Fibroblast of lung (primary cell): ENCODE measurements at regions not wholly inside any gene's neighbourhood (a gene's known extent, or its start where the extent isn't known, plus 50 kb on each side); places are given as distances from the start of the nearest gene placed in this dataset.

Experiments
- DNase-seq, 2 donors: peaks; one replicate each; pipeline versions ENCODE4 v3.0.0 to v3.0.0-alpha.2; 2010; ENCODE audit warnings: low read depth in 2 of 2
- H2AFZ ChIP-seq: 2 replicates; pipeline ENCODE4 v1.5.1; 2012; ENCODE audit warnings: low read length, control low read depth, inconsistent platforms
- H3K27ac ChIP-seq: 2 replicates; pipeline ENCODE4 v1.5.1; 2011; ENCODE audit warnings: low read length, control low read depth; ENCODE audit not compliant: insufficient read depth
- H3K27me3 ChIP-seq: 2 replicates; pipeline ENCODE4 v1.5.1; 2011; ENCODE audit warnings: mild to moderate bottlenecking, low read length; ENCODE audit not compliant: control insufficient read depth, insufficient read depth
- H3K36me3 ChIP-seq: 2 replicates; pipeline ENCODE4 v1.5.1; 2011; ENCODE audit warnings: low read length; ENCODE audit not compliant: control insufficient read depth, insufficient read depth
- H3K4me1 ChIP-seq: 2 replicates; pipeline ENCODE4 v1.5.1; 2011; ENCODE audit warnings: low read length; ENCODE audit not compliant: control insufficient read depth, insufficient read depth; ENCODE audit errors: extremely low read depth
- H3K4me2 ChIP-seq: 2 replicates; pipeline ENCODE4 v1.5.1; 2011; ENCODE audit warnings: low read length, control low read depth; ENCODE audit not compliant: insufficient read depth; ENCODE audit errors: extremely low read depth
- H3K4me3 ChIP-seq, 4 experiments: fragments of 200-600 bp in 1 of 4; sonication (generic) in 1 of 4; replicated peaks in 1 of 4; 2 replicates each; pipeline ENCODE4 v1.5.1; 2011 to 2016; ENCODE audit warnings: low read length in 4 of 4, low read depth in 3 of 4, mild to moderate bottlenecking in 3 of 4, control low read depth in 2 of 4, inconsistent platforms in 1 of 4, mixed read lengths in 1 of 4; ENCODE audit not compliant: insufficient read depth in 1 of 4; ENCODE audit errors: control extremely low read depth in 1 of 4
- H3K79me2 ChIP-seq: 2 replicates; pipeline ENCODE4 v1.5.1; 2012; ENCODE audit warnings: mild to moderate bottlenecking, low read length, inconsistent platforms; ENCODE audit not compliant: control insufficient read depth, insufficient read depth
- H3K9ac ChIP-seq: 2 replicates; pipeline ENCODE4 v1.5.1; 2011; ENCODE audit warnings: mild to moderate bottlenecking, low read length, control low read depth; ENCODE audit not compliant: insufficient read depth
- H3K9me3 ChIP-seq: 2 replicates; pipeline ENCODE4 v1.5.1; 2012; ENCODE audit warnings: low read depth, low read length; ENCODE audit not compliant: control insufficient read depth, insufficient read depth
- H4K20me1 ChIP-seq: 2 replicates; pipeline ENCODE4 v1.5.1; 2011; ENCODE audit warnings: low read length; ENCODE audit not compliant: control insufficient read depth, insufficient read depth; ENCODE audit errors: extremely low read depth
- EZH2 ChIP-seq: IDR thresholded peaks from 2 replicates; pipeline ENCODE4 v1.5.1; 2012; ENCODE audit warnings: low read length, control low read depth, mild to moderate bottlenecking; ENCODE audit errors: missing control alignments
- TF ChIP-seq, protein P1 (sequence below), 2 donors: IDR thresholded peaks in 1 of 2; conservative IDR thresholded peaks in 1 of 2; 1 replicate in 1 of 2; 2 replicates in 1 of 2; pipeline ENCODE4 v1.5.1; 2011 to 2012; ENCODE audit warnings: low read length in 2 of 2, control low read depth in 1 of 2, inconsistent platforms in 1 of 2, low read depth in 1 of 2, mild to moderate bottlenecking in 1 of 2

DNA sequence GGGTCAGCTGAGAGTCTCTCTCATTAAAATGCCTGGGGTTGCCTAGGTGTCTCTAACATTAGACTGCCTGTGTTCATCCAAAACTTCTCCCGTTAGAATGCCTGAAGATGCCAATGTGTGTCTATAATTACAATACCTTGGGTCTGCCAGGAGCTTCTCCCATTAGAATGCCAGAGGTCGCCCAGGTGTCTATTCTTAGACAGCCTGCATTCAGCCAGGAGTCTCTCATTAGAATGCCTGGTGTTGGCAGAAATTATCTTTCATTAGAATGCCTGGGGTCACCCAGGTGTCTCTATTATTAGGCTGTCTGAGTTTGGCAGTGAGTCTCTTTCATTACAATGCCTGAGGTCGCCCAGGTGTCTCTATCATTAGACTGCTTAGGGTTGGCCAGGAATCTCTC is 1560.2 kb downstream of the UQCRFS1 start:
- Histone ChIP-seq H3K27me3 (no peaks in the 10 kb centered on the region), H3K9ac (no peak overlapping the region), H3K36me3 (no peaks in the 10 kb centered on the region), H3K4me3 (no peak overlapping the region), H3K79me2 (no peaks in the 10 kb centered on the region), H2AFZ (no peak overlapping the region), H3K27ac (no peak overlapping the region), H3K4me1 (no peaks in the 10 kb centered on the region), H3K9me3 (no peaks in the 10 kb centered on the region), H3K4me2 (no peak overlapping the region), H4K20me1 (no peaks in the 10 kb centered on the region)
- no peak for DNase-seq
- no peak for TF ChIP-seq EZH2
- TF ChIP-seq, protein P1, sequence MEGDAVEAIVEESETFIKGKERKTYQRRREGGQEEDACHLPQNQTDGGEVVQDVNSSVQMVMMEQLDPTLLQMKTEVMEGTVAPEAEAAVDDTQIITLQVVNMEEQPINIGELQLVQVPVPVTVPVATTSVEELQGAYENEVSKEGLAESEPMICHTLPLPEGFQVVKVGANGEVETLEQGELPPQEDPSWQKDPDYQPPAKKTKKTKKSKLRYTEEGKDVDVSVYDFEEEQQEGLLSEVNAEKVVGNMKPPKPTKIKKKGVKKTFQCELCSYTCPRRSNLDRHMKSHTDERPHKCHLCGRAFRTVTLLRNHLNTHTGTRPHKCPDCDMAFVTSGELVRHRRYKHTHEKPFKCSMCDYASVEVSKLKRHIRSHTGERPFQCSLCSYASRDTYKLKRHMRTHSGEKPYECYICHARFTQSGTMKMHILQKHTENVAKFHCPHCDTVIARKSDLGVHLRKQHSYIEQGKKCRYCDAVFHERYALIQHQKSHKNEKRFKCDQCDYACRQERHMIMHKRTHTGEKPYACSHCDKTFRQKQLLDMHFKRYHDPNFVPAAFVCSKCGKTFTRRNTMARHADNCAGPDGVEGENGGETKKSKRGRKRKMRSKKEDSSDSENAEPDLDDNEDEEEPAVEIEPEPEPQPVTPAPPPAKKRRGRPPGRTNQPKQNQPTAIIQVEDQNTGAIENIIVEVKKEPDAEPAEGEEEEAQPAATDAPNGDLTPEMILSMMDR (conservative IDR thresholded peaks at IDR 0.05 in 1 of 2, IDR thresholded peaks at IDR 0.05 in 1 of 2; ENCODE audit: low read depth in 1 of 2, low read length in 2 of 2): no peak

DNA sequence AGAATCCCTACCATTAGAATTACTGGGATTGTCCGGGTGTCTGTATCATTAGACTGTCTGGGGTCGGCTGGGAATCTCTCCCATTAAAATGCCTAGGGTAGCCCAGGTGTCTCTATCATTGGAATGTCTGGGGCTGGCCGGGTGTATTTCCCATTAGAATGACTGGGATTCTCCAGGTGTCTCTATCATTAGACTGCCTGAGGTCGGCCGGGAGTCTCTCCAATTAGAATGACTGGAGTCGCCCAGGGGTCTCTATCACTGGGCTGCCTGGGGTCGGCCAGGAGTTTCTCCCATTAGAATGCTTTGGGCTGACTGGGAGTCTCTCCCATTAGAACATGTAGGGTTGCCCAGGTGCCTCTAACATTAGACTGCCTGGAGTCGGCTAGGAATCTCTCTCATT is 1560.7 kb downstream of the UQCRFS1 start:
- no peaks in the 10 kb centered on the region for H3K36me3 ChIP-seq
- H3K9ac ChIP-seq: no peak overlapping the region
- DNase-seq: no peak
- H3K27ac ChIP-seq: no peak overlapping the region
- H3K79me2 ChIP-seq: no peaks in the 10 kb centered on the region
- no peak overlapping the region for H2AFZ ChIP-seq
- H3K4me3 ChIP-seq: no peak overlapping the region
- no peak for TF ChIP-seq EZH2
- TF ChIP-seq, protein P1 (conservative IDR thresholded peaks at IDR 0.05 in 1 of 2, IDR thresholded peaks at IDR 0.05 in 1 of 2; ENCODE audit: low read depth in 1 of 2, low read length in 2 of 2): no peak
- H3K9me3 ChIP-seq: no peaks in the 10 kb centered on the region
- no peaks in the 10 kb centered on the region for H4K20me1 ChIP-seq
- no peak overlapping the region for H3K4me2 ChIP-seq
- no peaks in the 10 kb centered on the region for H3K27me3 ChIP-seq
- H3K4me1 ChIP-seq: no peaks in the 10 kb centered on the region

DNA sequence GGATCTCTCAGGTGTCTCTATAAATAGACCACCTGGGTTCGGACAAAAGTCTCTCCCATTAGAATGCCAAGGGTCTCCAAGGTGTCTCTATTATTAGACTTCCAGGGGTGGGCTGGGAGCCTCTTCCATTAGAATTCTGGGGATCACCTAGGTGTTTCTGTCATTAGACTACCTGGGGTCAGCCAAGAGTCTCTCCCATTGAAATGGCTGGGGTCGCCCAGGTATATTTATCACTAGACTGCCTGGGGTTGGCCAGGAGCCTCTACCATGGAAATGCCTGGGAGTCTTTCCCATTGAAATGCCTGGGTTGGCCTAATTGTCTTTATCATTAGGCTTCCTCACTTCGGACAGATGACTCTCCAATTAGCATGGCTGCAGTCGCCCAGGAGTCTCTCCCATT is 1565.5 kb downstream of the UQCRFS1 start:
- Histone ChIP-seq H3K79me2 (no peaks in the 10 kb centered on the region), H3K4me2 (no peak overlapping the region), H3K4me3 (no peak overlapping the region), H3K27me3 (no peaks in the 10 kb centered on the region), H3K4me1 (no peaks in the 10 kb centered on the region), H4K20me1 (no peaks in the 10 kb centered on the region), H3K27ac (no peak overlapping the region), H3K9ac (no peak overlapping the region), H3K36me3 (no peaks in the 10 kb centered on the region), H3K9me3 (no peaks in the 10 kb centered on the region), H2AFZ (no peak overlapping the region)
- no peak for DNase-seq
- TF ChIP-seq EZH2: no peak
- TF ChIP-seq, protein P1 (conservative IDR thresholded peaks at IDR 0.05 in 1 of 2, IDR thresholded peaks at IDR 0.05 in 1 of 2; ENCODE audit: low read depth in 1 of 2, low read length in 2 of 2): no peak
